GM10266 (cell line): ENCODE measurements at regions not wholly inside any gene's neighbourhood (a gene's known extent, or its start where the extent isn't known, plus 50 kb on each side); places are given as distances from the start of the nearest gene placed in this dataset.

Source experiments
- DNase-seq: peaks from one replicate; pipeline ENCODE4 v3.0.0; 2012; ENCODE audit errors: extremely low spot score
- CTCF ChIP-seq: IDR thresholded peaks from 2 replicates; pipeline ENCODE4 v1.5.1; 2012; ENCODE audit warnings: mild to moderate bottlenecking, low read depth; ENCODE audit not compliant: control insufficient read depth, insufficient read depth; ENCODE audit errors: missing control alignments

DNA sequence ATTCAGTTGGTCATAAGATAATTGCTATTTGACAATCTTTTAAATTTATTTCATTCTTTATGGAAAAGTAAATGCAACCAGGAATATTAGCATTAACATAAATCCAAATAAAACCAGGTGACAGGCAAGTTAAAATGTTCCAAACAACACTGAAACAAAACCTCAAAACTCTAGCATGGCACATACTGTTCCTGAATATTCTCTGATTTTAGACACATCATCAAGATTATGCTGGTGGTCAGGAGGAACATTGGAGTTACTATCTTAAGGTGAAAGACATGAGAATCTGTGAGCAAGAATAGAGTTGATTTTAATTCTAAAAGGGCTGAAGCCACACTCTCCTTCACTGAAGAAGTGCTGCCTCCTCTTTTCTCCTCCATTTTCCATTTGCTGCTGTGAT is 421.0 kb upstream of the THBS1 start:
- DNase-seq, result no peak
- TF ChIP-seq CTCF, result no peak

GRCh38 chr15:39161096-39161495 is 419.8 kb upstream of the THBS1 start:
- no peak for TF ChIP-seq CTCF
- DNase-seq, result no peak

DNA sequence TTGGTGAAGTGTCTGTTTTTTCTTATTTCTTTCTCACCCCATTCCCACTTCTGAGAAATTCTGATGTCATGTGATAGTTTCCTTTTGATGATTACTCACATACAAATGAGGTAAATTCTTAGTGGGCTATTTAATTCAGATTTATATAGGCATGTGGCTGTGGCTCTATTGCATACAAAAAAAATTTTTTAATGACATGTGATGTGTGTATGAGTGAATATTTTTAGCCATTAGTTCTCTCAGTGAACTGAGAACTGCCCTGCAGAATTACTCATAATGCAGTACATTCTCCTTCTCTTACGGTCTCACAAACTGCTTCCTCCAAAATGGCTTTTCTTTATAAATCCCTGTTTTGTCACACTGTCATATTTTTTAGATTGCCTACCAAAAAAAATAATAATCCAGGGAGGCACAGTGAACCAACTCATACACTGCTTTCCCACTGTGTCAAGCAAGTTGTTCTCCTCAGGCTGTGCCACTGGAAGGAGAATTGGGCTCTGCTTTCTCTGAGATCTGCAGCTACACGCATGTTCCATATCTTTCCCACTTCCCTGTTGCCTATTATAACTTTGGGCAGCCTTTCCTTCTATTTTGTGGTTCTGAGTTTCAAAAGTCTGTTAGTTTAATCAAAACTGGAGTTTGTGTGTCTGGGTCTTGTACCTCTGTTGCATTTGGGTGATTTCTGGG is 415.7 kb upstream of the THBS1 start:
- no peak for DNase-seq
- TF ChIP-seq CTCF, result no peak

DNA sequence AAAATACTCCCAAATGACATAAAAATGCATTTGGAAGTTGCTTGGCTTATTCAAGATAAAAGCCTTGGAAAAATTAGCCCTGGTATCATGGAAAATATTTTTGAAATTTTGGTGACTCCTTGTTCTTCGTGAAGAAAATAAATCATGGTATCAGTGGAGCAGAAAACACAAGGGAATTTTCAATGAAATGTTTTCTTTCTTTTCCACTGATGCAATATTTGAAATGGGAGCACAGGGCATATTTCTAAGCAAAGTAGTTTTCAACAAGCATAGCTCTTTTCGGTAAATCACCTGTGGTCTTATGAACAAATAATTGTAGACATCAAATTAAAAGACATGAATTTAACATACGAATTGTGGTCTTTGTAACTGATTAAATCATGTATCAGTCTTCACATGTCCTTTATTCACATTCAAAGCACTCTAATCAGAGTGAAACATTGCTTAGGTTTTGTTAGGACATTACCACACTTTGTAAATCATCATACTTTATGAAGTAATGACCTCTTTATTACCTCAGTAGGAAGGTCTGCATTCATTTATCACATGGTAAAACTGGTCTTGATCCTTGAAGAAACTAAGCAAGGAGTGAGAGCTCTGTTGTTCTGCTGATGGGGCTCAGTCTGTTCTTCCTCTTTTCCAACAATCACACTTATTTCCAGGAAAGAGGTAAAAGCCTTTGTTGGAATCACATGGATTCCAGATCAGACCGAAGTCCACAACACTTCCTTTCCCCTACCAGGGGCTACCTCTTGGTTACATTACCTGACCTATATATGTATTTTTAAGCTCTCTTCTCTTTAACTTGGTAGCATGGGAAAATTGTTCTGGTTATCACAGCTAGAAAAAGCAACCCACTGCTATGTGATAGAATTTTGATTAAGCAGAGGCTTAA is 413.5 kb upstream of the THBS1 start:
- TF ChIP-seq CTCF, result no peak
- no peak for DNase-seq

- TF ChIP-seq CTCF, result no peak
- DNase-seq, result no peak
These were observed 408.9 kb upstream of the THBS1 start for GRCh38 chr15:39171944-39172368.

GRCh38 chr15:39172380-39173281 is 408.2 kb upstream of the THBS1 start:
- TF ChIP-seq CTCF, result no peak
- no peak for DNase-seq
